K562 (cell line): ENCODE measurements at regions not wholly inside any gene's neighbourhood (a gene's known extent, or its start where the extent isn't known, plus 50 kb on each side); places are given as distances from the start of the nearest gene placed in this dataset.

Experiments used
- ATAC-seq: fragments of 200-7000 bp; cut with Tn5 transposase; 3 replicates; pipeline ENCODE4 v1.9.1; 2020; ENCODE audit warnings: moderate library complexity
- BruUV-seq: library from RNA; stranded (reverse); fragments of 400-500 nt; replicated peaks from 2 replicates; lab custom pipeline; 2021; lab: Mats Ljungman, UMichigan
- CTCF ChIA-PET: fragments of 300-600 bp; formaldehyde crosslinking; extraction: SDS; loops from one replicate; lab custom pipeline; 2021; ENCODE audit warnings: low intra/inter-chr PET ratio; lab: Yijun Ruan, JAX
- POLR2A ChIA-PET: fragments of 300-600, 350-650 bp; sonication (Branson Sonifier 250); formaldehyde crosslinking; extraction: SDS; loops from one replicate; lab custom pipeline; 2021; ENCODE audit warnings: antibody characterized with exemption, inconsistent platforms; lab: Yijun Ruan, JAX
- DNase-seq, 4 experiments: peaks; one replicate each; pipeline versions ENCODE4 v3.0.0 to v3.0.0-alpha.2; 2011 to 2018; ENCODE audit warnings: low spot score in 3 of 4, mixed read lengths in 3 of 4; ENCODE audit errors: extremely low read depth in 1 of 4
- FAIRE-seq: peaks from 2 replicates; lab custom pipeline; 2011; peaks lifted over from hg19 to GRCh38; lab: Jason Lieb, UNC
- H2AFZ ChIP-seq: 2 replicates; pipeline ENCODE4 v1.6.0; 2011; ENCODE audit warnings: low read depth, low read length, control low read depth, inconsistent platforms
- H3K27ac ChIP-seq: fragments of 200-600 bp; 3 replicates; pipeline ENCODE4 v1.8.0; 2011; ENCODE audit warnings: low read depth, mild to moderate bottlenecking, control low read depth, inconsistent platforms, low read length, moderate library complexity, mixed read lengths; ENCODE audit errors: extremely low read depth
- H3K27me3 ChIP-seq, 2 experiments: fragments of 300-600 bp in 1 of 2; 2 replicates in 1 of 2; 3 replicates in 1 of 2; pipeline versions ENCODE4 v1.6.0 to v1.8.0; 2011; ENCODE audit warnings: inconsistent platforms in 2 of 2, low read length in 2 of 2, mild to moderate bottlenecking in 1 of 2, mixed read lengths in 1 of 2, moderate library complexity in 1 of 2; ENCODE audit not compliant: control insufficient read depth in 2 of 2, insufficient read depth in 2 of 2
- H3K36me3 ChIP-seq: fragments of 300-600 bp; 3 replicates; pipeline ENCODE4 v1.8.0; 2011; ENCODE audit warnings: mild to moderate bottlenecking, low read length, inconsistent platforms; ENCODE audit not compliant: control insufficient read depth, insufficient read depth
- H3K4me1 ChIP-seq, 2 experiments: fragments of 200-600 bp in 1 of 2; replicated peaks in 1 of 2; 2 replicates in 1 of 2; 3 replicates in 1 of 2; pipeline versions ENCODE4 v1.5.1 to v1.8.0; 2011; ENCODE audit warnings: inconsistent platforms in 2 of 2, low read length in 2 of 2, mild to moderate bottlenecking in 1 of 2, mixed read lengths in 1 of 2, moderate library complexity in 1 of 2; ENCODE audit not compliant: control insufficient read depth in 2 of 2, insufficient read depth in 2 of 2
- H3K4me2 ChIP-seq: 2 replicates; pipeline ENCODE4 v1.6.1; 2011; ENCODE audit warnings: low read length, control low read depth, inconsistent platforms, mixed read lengths; ENCODE audit not compliant: insufficient read depth
- H3K4me3 ChIP-seq: fragments of 200-600 bp; sonication (generic), shearing (Covaris generic); 2 replicates; pipeline ENCODE4 v1.5.1; 2016; ENCODE audit warnings: control low read depth, inconsistent platforms
- H3K79me2 ChIP-seq: fragments of 200-600 bp; 3 replicates; pipeline ENCODE4 v1.8.0; 2011; ENCODE audit warnings: low read length, inconsistent platforms; ENCODE audit not compliant: control insufficient read depth, insufficient read depth
- H3K9ac ChIP-seq, 2 experiments: 2 replicates each; pipeline versions ENCODE4 v1.6.0 to v1.6.1; 2011; ENCODE audit warnings: low read depth in 2 of 2, low read length in 2 of 2, control low read depth in 1 of 2, inconsistent platforms in 1 of 2, mild to moderate bottlenecking in 1 of 2, mixed read lengths in 1 of 2; ENCODE audit not compliant: insufficient read depth in 1 of 2
- H3K9me1 ChIP-seq: one replicate; pipeline ENCODE4 v1.6.0; 2011; ENCODE audit warnings: inconsistent platforms, mild to moderate bottlenecking, low read length, moderate library complexity; ENCODE audit not compliant: control insufficient read depth, insufficient read depth
- H3K9me3 ChIP-seq: replicated peaks from 2 replicates; pipeline ENCODE4 v1.5.1; 2011; ENCODE audit warnings: low read depth, low read length, inconsistent platforms; ENCODE audit not compliant: control insufficient read depth, insufficient read depth
- H4K20me1 ChIP-seq: replicated peaks from 2 replicates; pipeline ENCODE4 v1.6.1; 2011; ENCODE audit warnings: low read length, inconsistent platforms, mixed read lengths; ENCODE audit not compliant: control insufficient read depth, insufficient read depth
- BRCA1 ChIP-seq, 2 experiments: fragments of 450-650 bp in 1 of 2; sonication (generic) in 1 of 2; formaldehyde crosslinking in 1 of 2; IDR thresholded peaks; 2 replicates each; pipeline versions ENCODE4 v1.5.0 to v1.6.1; 2017 to 2020; ENCODE audit warnings: mild to moderate bottlenecking in 1 of 2, missing genetic modification reagents in 1 of 2
- CHAMP1 ChIP-seq: fragments of 450-650 bp; IDR thresholded peaks from 2 replicates; pipeline ENCODE4 v1.6.1; 2016; ENCODE audit warnings: mild to moderate bottlenecking
- GTF2E2 ChIP-seq: fragments of 200-800 bp; sonication (Bioruptor generic); IDR thresholded peaks from 2 replicates; pipeline ENCODE4 v1.6.1; 2016; ENCODE audit warnings: missing genetic modification characterization, missing compliant biosample characterization
- HSF4 ChIP-seq: fragments of 250-450 bp; sonication (Bioruptor Pico); IDR thresholded peaks from 2 replicates; pipeline ENCODE4 v2.1.2; 2022; ENCODE audit warnings: mild to moderate bottlenecking, moderate library complexity, borderline replicate concordance
- MAFK ChIP-seq: IDR thresholded peaks from 2 replicates; pipeline ENCODE4 v1.6.1; 2011; ENCODE audit warnings: low read length, improper control_type of control experiment
- MEF2A ChIP-seq: IDR thresholded peaks from 2 replicates; pipeline ENCODE4 v1.6.1; 2011; ENCODE audit warnings: low read depth, mild to moderate bottlenecking, low read length, moderate library complexity; ENCODE audit not compliant: control insufficient read depth
- TAF1 ChIP-seq: IDR thresholded peaks from 2 replicates; pipeline ENCODE4 v1.6.1; 2011; ENCODE audit warnings: mild to moderate bottlenecking, low read length, moderate library complexity; ENCODE audit not compliant: insufficient read depth, control insufficient read depth, severe bottlenecking; ENCODE audit errors: extremely low read depth
- TFE3 ChIP-seq: fragments of 450-650 bp; formaldehyde crosslinking; IDR thresholded peaks from 2 replicates; pipeline ENCODE4 v1.4.0; 2020; ENCODE audit warnings: mild to moderate bottlenecking, mixed read lengths
- ZNF512 ChIP-seq: IDR thresholded peaks from 2 replicates; pipeline ENCODE4 v1.6.1; 2016; ENCODE audit warnings: missing genetic modification characterization, missing compliant biosample characterization
- ZNF583 ChIP-seq: fragments of 250-450 bp; sonication (Bioruptor Pico); IDR thresholded peaks from 2 replicates; pipeline ENCODE4 v1.4.0; 2020
- in situ Hi-C: fragments of 300-500 bp; cut with MboI; formaldehyde crosslinking; loops from 4 replicates; pipeline ENCODE4 v1.15.0; 2018; ENCODE audit warnings: inconsistent platforms, mixed read lengths
- intact Hi-C: fragments of 100-400 bp; cut with micrococcal nuclease; formaldehyde crosslinking; loops from 2 replicates; pipeline ENCODE4 v1.14.2; 2022

GRCh38 chr15:95013381-95013780 is 782.0 kb downstream of the MCTP2 start:
- in situ Hi-C loops = no loop called here
- Histone ChIP-seq H3K9me3 (no peaks in the 10 kb centered on the region), H3K4me1 (no peaks in the 10 kb centered on the region), H3K4me2 (no peak overlapping the region), H2AFZ (no peak overlapping the region), H3K4me3 (no peak overlapping the region), H3K9me1 (no peaks in the 10 kb centered on the region), H3K36me3 (no peaks in the 10 kb centered on the region), H3K27ac (no peak overlapping the region), H3K27me3 (no peaks in the 10 kb centered on the region), H3K9ac (no peak overlapping the region), H4K20me1 (no peaks in the 10 kb centered on the region), H3K79me2 (no peaks in the 10 kb centered on the region)
- FAIRE-seq (no peak), DNase-seq (no peak), ATAC-seq (no peak)
- no peak for TF ChIP-seq ZNF512 (tag)
- TF ChIP-seq MEF2A = no peak
- TF ChIP-seq TAF1 = no peak
- TF ChIP-seq ZNF583 (CRISPR knock-in tag) = no peak
- no peak for TF ChIP-seq CHAMP1
- no peak for TF ChIP-seq HSF4 (CRISPR knock-in tag)
- no peak for TF ChIP-seq BRCA1 (IDR thresholded peaks at IDR 0.05)
- no peak for TF ChIP-seq BRCA1 (CRISPR knock-in tag; IDR thresholded peaks at IDR 0.05)
- no peak for TF ChIP-seq MAFK
- TF ChIP-seq GTF2E2 (tag) = no peak
- no peak for TF ChIP-seq TFE3 (CRISPR knock-in tag)
- BruUV-seq = no TSS peak
- ChIA-PET CTCF (no interaction called here), POLR2A (no interaction called here)
- intact Hi-C loops = no loop called here
